ENCODE measurements at regions not wholly inside any gene's neighbourhood (a gene's known extent, or its start where the extent isn't known, plus 50 kb on each side); places are given as distances from the start of the nearest gene placed in this dataset.

DNA sequence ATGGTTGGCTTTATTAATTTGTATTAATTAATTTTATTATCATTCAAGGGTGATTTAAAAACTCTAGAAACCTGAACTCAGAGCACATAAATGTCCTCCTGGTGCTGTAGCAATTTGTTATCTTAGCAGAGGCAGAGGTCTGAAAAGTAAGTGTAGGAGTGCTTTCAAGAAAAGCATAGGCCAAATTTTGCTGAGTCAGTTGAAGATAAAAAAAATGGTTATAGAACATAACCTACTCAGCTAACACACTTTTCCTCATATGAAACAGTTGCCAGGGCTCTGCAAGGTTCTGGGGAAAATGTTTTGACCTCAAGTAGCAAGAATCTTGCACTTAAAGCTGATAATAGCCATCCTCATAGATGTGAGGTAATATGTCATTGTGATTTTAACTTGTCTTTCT is 53.5 kb upstream of the CHODL start:
- no peak for DNase-seq (ENCODE audit: extremely low spot score)
- Histone ChIP-seq H3K36me3 (ENCODE audit: insufficient read depth) (no peaks in the 10 kb centered on the region), H3K27ac (ENCODE audit: low read depth) (no peak overlapping the region), H3K4me1 (ENCODE audit: insufficient read depth) (no peaks in the 10 kb centered on the region), H3K4me3 (ENCODE audit: low read depth, low read length) (no peak overlapping the region)

DNA sequence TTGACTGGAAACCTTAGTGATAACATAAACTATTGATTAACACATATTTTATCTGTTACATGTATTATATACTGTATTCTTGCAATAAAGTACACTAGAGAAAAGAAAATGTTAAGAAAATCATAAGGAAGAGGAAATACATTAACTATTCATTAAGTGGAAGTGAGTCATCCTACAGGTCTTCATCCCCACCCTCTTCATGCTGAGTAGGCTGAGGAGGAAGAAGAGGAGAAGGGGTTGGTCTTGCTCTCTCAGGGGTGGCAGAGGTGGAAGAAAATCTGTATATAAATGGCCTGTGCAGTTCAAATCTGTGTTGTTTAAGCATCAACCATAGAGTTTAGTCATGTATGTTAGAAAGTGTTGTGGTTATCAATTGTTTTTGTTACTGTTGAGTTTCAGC is 66.1 kb upstream of the CHODL start:
- no peak overlapping the region for H3K4me3 ChIP-seq (ENCODE audit: low read depth, low read length)
- no peak for DNase-seq (ENCODE audit: extremely low spot score)
- H3K27ac ChIP-seq (ENCODE audit: low read depth): no peak overlapping the region
- no peaks in the 10 kb centered on the region for H3K36me3 ChIP-seq (ENCODE audit: insufficient read depth)
- H3K4me1 ChIP-seq (ENCODE audit: insufficient read depth): no peaks in the 10 kb centered on the region

DNA sequence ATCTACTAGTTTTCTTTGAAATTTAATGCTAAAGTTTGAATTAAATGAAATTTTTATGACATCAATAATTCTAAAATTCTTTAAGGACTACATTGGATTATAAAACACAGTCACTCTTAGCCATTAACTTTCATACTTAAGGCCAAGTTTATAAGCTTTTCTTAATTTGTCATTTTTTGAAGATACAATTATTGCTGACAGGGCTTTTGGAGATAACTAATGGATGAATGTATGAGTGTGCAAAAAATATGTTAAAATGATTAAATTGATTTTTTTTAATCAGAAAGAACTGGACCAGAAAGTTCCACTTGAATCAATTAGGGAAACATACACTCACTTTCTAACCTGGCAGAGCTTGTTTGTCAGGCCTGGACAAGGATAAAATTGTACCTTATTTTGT is 70.3 kb upstream of the CHODL start:
- no peak overlapping the region for H3K4me3 ChIP-seq (ENCODE audit: low read depth, low read length)
- no peaks in the 10 kb centered on the region for H3K36me3 ChIP-seq (ENCODE audit: insufficient read depth)
- H3K27ac ChIP-seq (ENCODE audit: low read depth): no peak overlapping the region
- H3K4me1 ChIP-seq (ENCODE audit: insufficient read depth): no peaks in the 10 kb centered on the region
- no peak for DNase-seq (ENCODE audit: extremely low spot score)

DNA sequence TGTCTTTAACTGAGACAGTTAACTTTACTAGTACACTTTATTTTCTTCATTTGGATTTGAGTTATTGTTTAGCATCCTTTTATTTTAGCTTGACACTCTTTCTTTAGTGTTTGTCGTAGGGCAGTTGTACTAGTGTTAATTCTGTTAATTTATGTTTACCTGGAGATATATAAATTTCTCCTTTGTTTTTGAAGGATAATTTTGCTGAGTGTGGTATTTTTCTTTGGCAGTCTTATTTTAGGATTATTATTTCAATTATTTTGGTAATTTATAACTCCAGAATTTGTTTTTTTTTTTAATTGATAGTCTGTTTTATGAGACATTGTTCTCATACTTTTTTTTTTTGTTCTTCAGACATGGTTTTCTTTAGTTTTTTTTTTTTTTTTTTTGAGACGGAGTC is 73.8 kb upstream of the CHODL start:
- 91% methylated on average over 1 of the region's 2 CpGs for WGBS

DNA sequence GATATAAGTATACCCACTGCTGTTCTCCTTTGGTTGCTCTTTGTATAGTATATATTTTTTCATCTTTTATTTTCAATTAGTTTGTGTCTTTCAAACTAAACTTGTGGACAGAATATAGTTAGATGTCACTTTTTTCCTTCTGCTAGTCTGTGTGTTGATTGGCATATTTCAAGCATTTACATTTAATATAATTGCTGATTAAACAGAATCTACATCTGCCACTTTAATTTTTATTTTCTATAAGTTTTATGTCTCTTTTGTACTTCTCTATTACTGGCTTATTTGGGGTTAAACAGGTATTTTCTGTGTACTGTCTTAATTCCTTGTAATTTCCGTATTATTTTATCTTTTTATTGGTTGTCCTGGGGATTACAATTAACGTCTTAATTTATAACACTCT is 74.4 kb upstream of the CHODL start:
- WGBS: 72% methylated on average over 2 of the region's 2 CpGs
- no peak for DNase-seq (ENCODE audit: extremely low spot score)

More for the DNA sequence above, 73.8 kb upstream of the CHODL start:
- Histone ChIP-seq H3K4me1 (ENCODE audit: insufficient read depth) (no peaks in the 10 kb centered on the region), H3K4me3 (ENCODE audit: low read depth, low read length) (no peak overlapping the region), H3K27ac (ENCODE audit: low read depth) (no peak overlapping the region), H3K36me3 (ENCODE audit: insufficient read depth) (no peaks in the 10 kb centered on the region)
- no peak for DNase-seq (ENCODE audit: extremely low spot score)

DNA sequence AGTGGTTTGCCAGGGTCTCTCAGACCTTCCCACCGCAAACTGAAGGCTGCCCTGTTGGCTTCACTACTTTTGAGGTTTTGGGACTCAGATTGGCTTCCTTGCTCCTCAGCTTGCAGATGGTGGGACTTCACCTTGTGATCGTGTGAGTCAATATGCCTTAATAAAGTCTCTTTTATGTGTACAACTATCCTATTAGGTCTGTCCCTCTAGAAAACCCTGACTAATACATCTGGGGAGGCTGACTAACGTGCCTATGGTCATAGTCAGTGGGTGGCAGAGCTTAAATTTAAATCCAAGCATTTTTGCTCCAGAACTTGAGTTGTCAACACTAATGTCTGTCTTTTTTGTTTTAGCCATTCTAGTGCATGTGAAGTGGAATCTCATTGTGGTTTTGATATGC is 76.5 kb upstream of the CHODL start:
- no peak overlapping the region for H3K27ac ChIP-seq (ENCODE audit: low read depth)
- H3K36me3 ChIP-seq (ENCODE audit: insufficient read depth): no peaks in the 10 kb centered on the region
- WGBS: 84% methylated on average over 3 of the region's 3 CpGs
- H3K4me3 ChIP-seq (ENCODE audit: low read depth, low read length): no peak overlapping the region
- no peaks in the 10 kb centered on the region for H3K4me1 ChIP-seq (ENCODE audit: insufficient read depth)
- DNase-seq (ENCODE audit: extremely low spot score): no peak

More for the DNA sequence above, 74.4 kb upstream of the CHODL start:
- Histone ChIP-seq H3K4me3 (ENCODE audit: low read depth, low read length) (no peak overlapping the region), H3K4me1 (ENCODE audit: insufficient read depth) (no peaks in the 10 kb centered on the region), H3K27ac (ENCODE audit: low read depth) (no peak overlapping the region), H3K36me3 (ENCODE audit: insufficient read depth) (no peaks in the 10 kb centered on the region)

DNA sequence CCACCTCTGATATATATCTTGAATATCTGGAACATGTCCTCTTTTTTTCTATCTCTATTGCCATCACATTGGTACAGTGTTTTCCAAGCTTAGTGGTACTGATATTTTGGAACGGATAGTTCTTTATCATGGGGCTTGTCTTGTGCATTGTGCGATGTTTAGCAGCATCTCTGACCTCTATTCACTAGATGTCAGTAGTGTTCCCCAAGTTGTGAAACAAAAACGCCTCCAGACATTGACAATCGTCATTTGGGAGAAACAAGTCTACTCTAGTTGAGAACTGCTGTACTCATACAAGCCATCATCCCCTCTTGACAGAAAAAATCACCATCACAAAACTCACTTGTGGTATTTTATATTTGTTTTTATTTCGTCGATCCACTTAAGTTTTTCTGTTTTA is 79.7 kb upstream of the CHODL start:
- no peak for DNase-seq (ENCODE audit: extremely low spot score)
- H3K4me1 ChIP-seq (ENCODE audit: insufficient read depth): no peaks in the 10 kb centered on the region
- 47% methylated on average over 6 of the region's 6 CpGs for WGBS

DNA sequence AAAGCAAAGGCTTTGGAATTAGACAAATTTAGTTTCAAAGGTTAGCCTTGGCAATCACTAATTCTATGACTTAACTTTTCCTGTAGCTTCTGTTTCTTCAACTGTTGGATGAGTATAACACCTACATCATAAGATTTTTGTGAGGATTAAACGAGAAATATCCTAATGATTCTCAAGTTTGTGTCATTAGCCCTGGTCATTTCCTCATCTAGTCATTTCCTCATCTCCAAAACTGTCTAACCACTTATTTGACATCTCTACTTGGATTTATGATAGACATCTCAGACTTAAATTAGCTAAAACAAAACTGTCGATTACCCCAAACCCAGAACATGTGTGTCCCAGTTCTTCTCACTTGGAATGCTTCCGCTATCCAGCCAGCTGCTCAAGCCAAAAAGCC is 80.2 kb upstream of the CHODL start:
- no peak for DNase-seq (ENCODE audit: extremely low spot score)
- 65% methylated on average over 3 of the region's 3 CpGs for WGBS
- Histone ChIP-seq H3K36me3 (ENCODE audit: insufficient read depth) (no peaks in the 10 kb centered on the region), H3K4me3 (ENCODE audit: low read depth, low read length) (no peak overlapping the region), H3K27ac (ENCODE audit: low read depth) (no peak overlapping the region), H3K4me1 (ENCODE audit: insufficient read depth) (no peaks in the 10 kb centered on the region)

More for the DNA sequence above, 79.7 kb upstream of the CHODL start:
- Histone ChIP-seq H3K36me3 (ENCODE audit: insufficient read depth) (no peaks in the 10 kb centered on the region), H3K4me3 (ENCODE audit: low read depth, low read length) (no peak overlapping the region), H3K27ac (ENCODE audit: low read depth) (no peak overlapping the region)

DNA sequence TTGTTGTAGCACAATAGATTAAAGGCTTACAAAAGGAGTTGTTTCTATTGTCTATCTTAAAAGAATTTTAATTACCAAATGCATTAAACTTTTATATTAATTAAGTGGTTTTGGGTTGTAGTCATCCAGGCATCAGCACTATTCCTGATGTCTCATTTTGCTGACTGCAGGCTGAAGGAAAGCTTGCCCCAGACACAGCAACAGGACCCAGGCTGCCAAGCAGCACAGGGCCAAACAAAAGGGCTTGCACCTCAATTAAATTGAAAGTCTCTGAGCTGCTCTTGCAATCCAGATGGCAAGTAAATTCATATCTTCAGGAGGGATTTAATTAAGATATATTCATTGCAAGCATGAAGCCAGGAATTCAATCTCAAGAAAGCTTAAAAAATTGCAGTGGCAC is 80.7 kb upstream of the CHODL start:
- Histone ChIP-seq H3K4me3 (ENCODE audit: low read depth, low read length) (no peak overlapping the region), H3K4me1 (ENCODE audit: insufficient read depth) (no peaks in the 10 kb centered on the region), H3K27ac (ENCODE audit: low read depth) (no peak overlapping the region), H3K36me3 (ENCODE audit: insufficient read depth) (no peaks in the 10 kb centered on the region)
- DNase-seq (ENCODE audit: extremely low spot score): no peak

DNA sequence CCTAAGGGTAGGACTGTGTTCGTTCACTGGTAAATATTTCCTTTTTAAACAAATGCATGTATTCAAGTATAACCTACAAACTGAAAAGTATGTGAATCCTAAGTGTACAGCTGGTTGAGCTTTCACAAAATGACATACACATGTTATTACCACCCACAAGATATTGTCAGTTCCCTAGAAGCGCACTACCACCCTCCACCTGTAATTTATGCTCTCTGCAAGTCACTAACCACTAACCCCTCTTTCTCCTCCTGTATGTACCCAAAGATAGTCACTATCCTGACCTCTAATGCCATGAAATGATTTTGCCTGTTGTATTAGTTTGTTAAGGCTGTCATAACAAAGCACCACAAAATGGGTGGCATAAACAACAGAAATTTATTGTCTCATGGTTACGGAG is 82.8 kb upstream of the CHODL start:
- Histone ChIP-seq H3K4me3 (ENCODE audit: low read depth, low read length) (no peak overlapping the region), H3K27ac (ENCODE audit: low read depth) (no peak overlapping the region), H3K4me1 (ENCODE audit: insufficient read depth) (no peaks in the 10 kb centered on the region), H3K36me3 (ENCODE audit: insufficient read depth) (no peaks in the 10 kb centered on the region)
- 93% methylated on average over 3 of the region's 3 CpGs for WGBS
- DNase-seq (ENCODE audit: extremely low spot score): no peak

DNA sequence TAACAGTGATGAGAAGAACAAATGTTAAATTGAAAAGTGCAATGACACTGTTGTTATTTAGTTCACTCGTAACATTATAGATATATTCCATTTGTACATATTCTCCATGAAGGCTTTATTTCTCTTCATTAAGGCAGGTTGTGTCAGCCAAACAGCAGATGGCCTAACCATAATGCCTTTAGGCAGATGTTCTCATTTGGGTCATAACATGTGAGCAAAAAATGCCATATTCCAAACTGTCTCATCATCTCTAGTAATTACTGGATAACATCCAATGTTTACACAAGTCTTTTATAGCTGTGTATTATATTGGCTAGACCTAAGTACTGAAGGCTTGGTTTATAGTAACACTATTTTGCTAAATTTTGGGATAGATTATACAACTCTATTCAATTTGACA is 87.2 kb upstream of the CHODL start:
- Histone ChIP-seq H3K4me3 (ENCODE audit: low read depth, low read length) (no peak overlapping the region), H3K36me3 (ENCODE audit: insufficient read depth) (no peaks in the 10 kb centered on the region), H3K4me1 (ENCODE audit: insufficient read depth) (no peaks in the 10 kb centered on the region), H3K27ac (ENCODE audit: low read depth) (no peak overlapping the region)
- DNase-seq (ENCODE audit: extremely low spot score): no peak
- WGBS: 63% methylated on average over 1 of the region's 1 CpG

DNA sequence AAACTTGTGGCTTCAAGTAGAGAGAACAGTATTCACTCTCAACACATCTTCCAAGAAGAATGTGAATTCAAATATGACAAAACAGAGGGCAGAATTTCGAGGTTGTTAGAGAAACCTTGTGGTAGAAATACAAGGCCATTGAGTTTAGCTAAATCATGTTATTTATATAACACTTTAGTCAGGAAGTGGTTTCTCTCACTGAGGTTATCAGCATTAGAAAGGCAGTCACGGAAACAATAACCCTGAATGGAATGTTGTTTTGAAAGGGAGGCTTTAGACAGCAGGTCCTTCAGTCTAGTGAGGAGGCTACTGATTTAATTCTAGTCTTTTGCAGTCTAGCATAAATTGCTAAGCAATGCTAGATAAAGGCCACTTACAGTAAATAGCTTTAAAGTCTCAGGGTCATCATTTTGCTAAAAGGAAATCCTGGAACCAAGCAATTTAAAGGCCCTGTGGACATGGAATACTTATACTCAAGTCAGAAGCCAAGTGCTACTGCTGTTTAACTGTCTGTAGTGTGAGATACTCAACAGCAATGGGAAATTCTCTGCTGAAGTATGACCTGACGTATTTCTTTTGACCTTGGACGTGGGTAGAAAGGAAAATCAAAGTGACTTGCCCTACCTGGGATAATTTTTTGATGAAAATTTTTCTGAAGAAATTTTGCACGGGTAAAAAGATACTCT is 89.0 kb upstream of the CHODL start:
- Histone ChIP-seq H3K4me1 (ENCODE audit: insufficient read depth) (no peaks in the 10 kb centered on the region), H3K4me3 (ENCODE audit: low read depth, low read length) (no peak overlapping the region), H3K27ac (ENCODE audit: low read depth) (no peak overlapping the region), H3K36me3 (ENCODE audit: insufficient read depth) (no peaks in the 10 kb centered on the region)
- no peak for DNase-seq (ENCODE audit: extremely low spot score)
- 55% methylated on average over 5 of the region's 5 CpGs for WGBS

DNA sequence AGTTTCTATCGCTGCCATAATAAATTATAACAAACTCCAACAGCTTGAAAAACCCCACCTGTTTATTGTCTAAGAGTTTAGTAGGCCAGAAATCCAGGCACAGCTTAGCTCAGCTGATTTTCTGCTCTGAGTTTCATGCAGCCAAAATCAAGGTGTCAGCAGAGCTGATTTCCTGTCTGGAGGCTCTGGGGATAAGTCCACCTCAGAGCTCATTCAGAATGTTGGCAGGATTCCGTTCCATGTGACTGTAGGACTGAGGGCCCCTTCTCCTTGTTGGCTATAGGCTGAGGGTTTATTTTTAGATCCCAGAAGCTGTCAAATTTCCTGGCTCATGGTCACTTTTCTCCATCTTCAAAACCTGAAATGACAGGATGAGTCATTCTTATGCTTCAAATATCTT is 91.6 kb upstream of the CHODL start:
- Histone ChIP-seq H3K4me3 (ENCODE audit: low read depth, low read length) (no peak overlapping the region), H3K27ac (ENCODE audit: low read depth) (no peak overlapping the region), H3K4me1 (ENCODE audit: insufficient read depth) (no peaks in the 10 kb centered on the region), H3K36me3 (ENCODE audit: insufficient read depth) (no peaks in the 10 kb centered on the region)
- WGBS: 71% methylated on average over 2 of the region's 2 CpGs
- no peak for DNase-seq (ENCODE audit: extremely low spot score)

DNA sequence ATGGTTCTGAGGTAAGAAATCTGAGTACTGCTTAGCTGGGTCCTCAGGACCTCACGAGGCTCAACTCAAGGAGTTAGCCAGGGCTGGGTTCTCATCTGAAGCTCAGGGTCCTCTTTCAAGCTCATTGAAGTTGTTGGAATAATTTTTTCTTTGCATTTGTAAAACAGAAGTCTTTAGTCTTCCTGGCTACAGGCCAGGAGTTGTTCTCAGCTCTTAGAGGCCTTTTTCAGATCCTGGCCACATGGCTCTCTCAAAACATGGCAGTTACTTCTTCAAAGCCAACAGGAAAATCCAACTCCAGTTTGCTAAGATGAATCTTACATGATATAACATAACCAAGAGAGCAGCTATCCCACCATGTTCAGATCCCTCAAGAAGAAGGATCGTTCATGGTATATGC is 92.3 kb upstream of the CHODL start:
- no peak overlapping the region for H3K27ac ChIP-seq (ENCODE audit: low read depth)
- H3K36me3 ChIP-seq (ENCODE audit: insufficient read depth): no peaks in the 10 kb centered on the region
- DNase-seq (ENCODE audit: extremely low spot score): no peak
- 90% methylated on average over 2 of the region's 2 CpGs for WGBS
- H3K4me3 ChIP-seq (ENCODE audit: low read depth, low read length): no peak overlapping the region
- H3K4me1 ChIP-seq (ENCODE audit: insufficient read depth): no peaks in the 10 kb centered on the region

DNA sequence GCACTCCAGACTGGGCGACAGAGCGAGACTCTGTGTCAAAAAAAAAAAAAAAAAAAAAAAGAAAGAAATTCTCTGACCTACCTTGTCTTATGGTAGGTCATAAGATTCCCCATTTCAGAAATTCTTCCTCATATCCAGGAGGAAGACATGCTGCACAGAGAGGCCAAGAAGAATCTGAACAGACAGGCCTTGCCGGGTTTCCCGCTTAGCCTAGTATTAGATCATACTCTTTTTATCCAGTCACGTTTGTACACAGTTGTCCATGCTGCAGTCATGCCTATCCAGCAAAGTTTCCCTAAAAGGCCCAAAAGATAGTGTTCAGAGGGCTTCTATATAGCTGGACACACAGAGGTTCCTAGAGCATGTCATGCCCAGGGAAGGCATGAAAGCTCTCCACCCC is 93.6 kb upstream of the CHODL start:
- H3K36me3 ChIP-seq (ENCODE audit: insufficient read depth): no peaks in the 10 kb centered on the region
- 97% methylated on average over 5 of the region's 5 CpGs for WGBS
- H3K4me1 ChIP-seq (ENCODE audit: insufficient read depth): no peaks in the 10 kb centered on the region
- H3K4me3 ChIP-seq (ENCODE audit: low read depth, low read length): no peak overlapping the region
- DNase-seq (ENCODE audit: extremely low spot score): no peak
- no peak overlapping the region for H3K27ac ChIP-seq (ENCODE audit: low read depth)
